Vagina (tissue), 2 donors: ENCODE measurements at regions not wholly inside any gene's neighbourhood (a gene's known extent, or its start where the extent isn't known, plus 50 kb on each side); places are given as distances from the start of the nearest gene placed in this dataset.

Experiments used
- DNase-seq, 2 donors: peaks; one replicate each; pipeline ENCODE4 v3.0.0-alpha.2; 2017; ENCODE audit errors: extremely low spot score in 2 of 2
- H3K27ac ChIP-seq: fragments of 200-600 bp; sonication (generic); one replicate; pipeline ENCODE4 v1.5.1; 2019
- H3K27me3 ChIP-seq: fragments of 200-600 bp; sonication (generic); one replicate; pipeline ENCODE4 v1.5.1; 2019
- H3K36me3 ChIP-seq, 2 donors: fragments of 200-600 bp; sonication (generic); one replicate each; pipeline ENCODE4 v1.5.1; 2017 to 2019
- H3K4me1 ChIP-seq: fragments of 200-600 bp; sonication (generic); one replicate; pipeline ENCODE4 v1.5.1; 2019
- H3K4me3 ChIP-seq, 2 donors: fragments of 200-600 bp; sonication (generic); 1 replicate in 1 of 2; 2 replicates in 1 of 2; pipeline ENCODE4 v1.5.1; 2016 to 2019
- H3K9me3 ChIP-seq: fragments of 200-600 bp; sonication (generic); one replicate; pipeline ENCODE4 v1.5.1; 2019
- CTCF ChIP-seq, 3 experiments: fragments of 450-650 bp in 2 of 3; fragments of 200-600 bp in 1 of 3; sonication (generic) in 1 of 3; IDR thresholded peaks; one replicate each; pipeline ENCODE4 v1.5.1; 2017 to 2019; ENCODE audit warnings: antibody characterized with exemption in 3 of 3, mild to moderate bottlenecking in 2 of 3, moderate library complexity in 2 of 3
- POLR2A ChIP-seq, 2 donors: fragments of 450-650 bp; IDR thresholded peaks; one replicate each; pipeline ENCODE4 v1.6.1; 2017; ENCODE audit warnings: antibody characterized with exemption in 2 of 2, mild to moderate bottlenecking in 2 of 2, moderate library complexity in 2 of 2
- POLR2AphosphoS5 ChIP-seq, 2 donors: sonication (generic); formaldehyde crosslinking; IDR thresholded peaks; one replicate each; pipeline ENCODE4 v1.9.0; 2017; ENCODE audit warnings: antibody characterized with exemption in 2 of 2, mild to moderate bottlenecking in 2 of 2, low read depth in 1 of 2; ENCODE audit not compliant: insufficient read depth in 1 of 2
- intact Hi-C: fragments of 100-400 bp; cut with DNase I; formaldehyde crosslinking; loops from one replicate; pipeline ENCODE4 v1.15.1; 2023

- peak overlapping the region; percentile 73 for H3K27ac ChIP-seq
- H3K9me3 ChIP-seq: no peaks in the 10 kb centered on the region
- H3K4me1 ChIP-seq: peaks cover 21% of the 10 kb centered on the region
- no peak for TF ChIP-seq CTCF (IDR thresholded peaks at IDR 0.05)
- H3K4me3 ChIP-seq: peak overlapping the region; percentile 43 to 50
- intact Hi-C loops: no loop called here
- no peak for DNase-seq
- H3K36me3 ChIP-seq: no peaks in the 10 kb centered on the region
- no peaks in the 10 kb centered on the region for H3K27me3 ChIP-seq
Measured at GRCh38 chr11:70567680-70568034, 169.3 kb downstream of the CTTN start.

GRCh38 chr11:70568035-70568813 lies 169.9 kb downstream of the CTTN start:
- intact Hi-C loops: no loop called here
- peak overlapping the region; percentile 73 for H3K27ac ChIP-seq
- H3K9me3 ChIP-seq: no peaks in the 10 kb centered on the region
- H3K36me3 ChIP-seq: no peaks in the 10 kb centered on the region
- H3K27me3 ChIP-seq: no peaks in the 10 kb centered on the region
- no peak for TF ChIP-seq CTCF (IDR thresholded peaks at IDR 0.05)
- peak in 1 of 2 donors; percentile 33 for TF ChIP-seq POLR2AphosphoS5 (IDR thresholded peaks at IDR 0.05; ENCODE audit: insufficient read depth in 1 of 2, low read depth in 1 of 2)
- no peak for TF ChIP-seq POLR2A (IDR thresholded peaks at IDR 0.05)
- DNase-seq: no peak
- H3K4me1 ChIP-seq: peaks cover 21% of the 10 kb centered on the region
- peak overlapping the region; percentile 43 to 50 for H3K4me3 ChIP-seq

- intact Hi-C loops: no loop called here
- H3K27ac ChIP-seq: peak overlapping the region; percentile 73
- H3K4me3 ChIP-seq: peak overlapping the region; percentile 43 to 50
Measured at GRCh38 chr11:70568814-70569617, 170.7 kb downstream of the CTTN start.

GRCh38 chr11:70569618-70569890 lies 171.2 kb downstream of the CTTN start:
- H3K27me3 ChIP-seq: no peaks in the 10 kb centered on the region
- H3K27ac ChIP-seq: no peak overlapping the region
- H3K9me3 ChIP-seq: no peaks in the 10 kb centered on the region
- no peak for TF ChIP-seq POLR2AphosphoS5 (IDR thresholded peaks at IDR 0.05; ENCODE audit: insufficient read depth in 1 of 2, low read depth in 1 of 2)
- TF ChIP-seq POLR2A (IDR thresholded peaks at IDR 0.05): no peak
- no peak for TF ChIP-seq CTCF (IDR thresholded peaks at IDR 0.05)
- H3K4me1 ChIP-seq: peaks cover 21% of the 10 kb centered on the region
- intact Hi-C loops: no loop called here
- H3K4me3 ChIP-seq: no peak overlapping the region
- no peaks in the 10 kb centered on the region for H3K36me3 ChIP-seq
- DNase-seq: no peak

More at GRCh38 chr11:70568814-70569617, 170.7 kb downstream of the CTTN start:
- peaks cover 21% of the 10 kb centered on the region for H3K4me1 ChIP-seq
- no peak for TF ChIP-seq POLR2A (IDR thresholded peaks at IDR 0.05)
- TF ChIP-seq CTCF (IDR thresholded peaks at IDR 0.05): no peak
- H3K27me3 ChIP-seq: no peaks in the 10 kb centered on the region
- H3K36me3 ChIP-seq: no peaks in the 10 kb centered on the region
- DNase-seq: no peak
- no peaks in the 10 kb centered on the region for H3K9me3 ChIP-seq
